Endothelial cell (in vitro differentiated cells): ENCODE measurements at regions not wholly inside any gene's neighbourhood (a gene's known extent, or its start where the extent isn't known, plus 50 kb on each side); places are given as distances from the start of the nearest gene placed in this dataset.
"Not testable (repeated sequence)": the region's sequence is repeated elsewhere in the genome, so short reads cannot be mapped to it uniquely, and the experiment has no call there.

Experiments used
- DNase-seq: peaks from one replicate; pipeline ENCODE4 v3.0.0; 2021; ENCODE audit warnings: low spot score
- H3K27ac Mint-ChIP-seq: one replicate; pipeline ENCODE4 v1.8.0; 2021; ENCODE audit warnings: mixed read lengths, inconsistent platforms; ENCODE audit not compliant: unreplicated experiment
- H3K27me3 Mint-ChIP-seq: one replicate; pipeline ENCODE4 v1.8.0; 2021; ENCODE audit warnings: mild to moderate bottlenecking, moderate library complexity, mixed read lengths, inconsistent platforms; ENCODE audit not compliant: unreplicated experiment
- H3K36me3 Mint-ChIP-seq: one replicate; pipeline ENCODE4 v1.8.0; 2021; ENCODE audit warnings: mild to moderate bottlenecking, low read depth, mixed read lengths, inconsistent platforms; ENCODE audit not compliant: unreplicated experiment
- H3K4me1 Mint-ChIP-seq: one replicate; pipeline ENCODE4 v1.8.0; 2021; ENCODE audit warnings: mild to moderate bottlenecking, mixed read lengths, inconsistent platforms; ENCODE audit not compliant: unreplicated experiment
- H3K4me3 Mint-ChIP-seq: one replicate; pipeline ENCODE4 v1.8.0; 2021; ENCODE audit warnings: mild to moderate bottlenecking, mixed read lengths, inconsistent platforms; ENCODE audit not compliant: unreplicated experiment
- H3K9me3 Mint-ChIP-seq: one replicate; pipeline ENCODE4 v1.8.0; 2021; ENCODE audit warnings: mixed read lengths, inconsistent platforms; ENCODE audit not compliant: unreplicated experiment
- CTCF ChIP-seq: fragments of 200-600 bp; sonication (generic); IDR thresholded peaks from one replicate; pipeline ENCODE4 v1.5.0; 2021; ENCODE audit warnings: antibody characterized with exemption; ENCODE audit not compliant: unreplicated experiment

- no peaks in the 10 kb centered on the region for H3K4me1 Mint-ChIP-seq
- no peaks in the 10 kb centered on the region for H3K9me3 Mint-ChIP-seq
- H3K36me3 Mint-ChIP-seq: no peaks in the 10 kb centered on the region
- no peaks in the 10 kb centered on the region for H3K27me3 Mint-ChIP-seq
- no peak for TF ChIP-seq CTCF
- no peak for DNase-seq
- H3K27ac Mint-ChIP-seq: no peak overlapping the region
- H3K4me3 Mint-ChIP-seq: no peak overlapping the region
Observed at GRCh38 chr4:169934794-169935429, 91.3 kb downstream of the MFAP3L start.

- H3K9me3 Mint-ChIP-seq: no peaks in the 10 kb centered on the region
- H3K27ac Mint-ChIP-seq: no peak overlapping the region
- H3K36me3 Mint-ChIP-seq: no peaks in the 10 kb centered on the region
Observed at GRCh38 chr4:169933531-169933930, 92.7 kb downstream of the MFAP3L start.

GRCh38 chr4:169931964-169932363 lies 94.2 kb downstream of the MFAP3L start:
- H3K4me1 Mint-ChIP-seq: no peaks in the 10 kb centered on the region
- no peaks in the 10 kb centered on the region for H3K9me3 Mint-ChIP-seq

More at GRCh38 chr4:169933531-169933930, 92.7 kb downstream of the MFAP3L start:
- no peak overlapping the region for H3K4me3 Mint-ChIP-seq
- no peak for DNase-seq
- H3K27me3 Mint-ChIP-seq: no peaks in the 10 kb centered on the region
- TF ChIP-seq CTCF: no peak
- no peaks in the 10 kb centered on the region for H3K4me1 Mint-ChIP-seq

GRCh38 chr4:169930755-169931154 lies 95.4 kb downstream of the MFAP3L start:
- not testable (repeated sequence) for H3K4me3 Mint-ChIP-seq, H3K36me3 Mint-ChIP-seq, H3K9me3 Mint-ChIP-seq, DNase-seq, H3K27ac Mint-ChIP-seq, H3K4me1 Mint-ChIP-seq, H3K27me3 Mint-ChIP-seq

More at GRCh38 chr4:169931964-169932363, 94.2 kb downstream of the MFAP3L start:
- no peak for DNase-seq
- no peak for TF ChIP-seq CTCF
- Mint-ChIP-seq H3K27me3 (no peaks in the 10 kb centered on the region), H3K36me3 (no peaks in the 10 kb centered on the region), H3K4me3 (no peak overlapping the region), H3K27ac (no peak overlapping the region)

GRCh38 chr4:169927280-169927679 lies 98.9 kb downstream of the MFAP3L start:
- no peak for TF ChIP-seq CTCF
- DNase-seq: no peak
- Mint-ChIP-seq H3K4me3 (no peak overlapping the region), H3K4me1 (peaks cover 4% of the 10 kb centered on the region), H3K9me3 (no peaks in the 10 kb centered on the region), H3K27ac (no peak overlapping the region), H3K27me3 (no peaks in the 10 kb centered on the region), H3K36me3 (no peaks in the 10 kb centered on the region)
